Suprapubic skin (tissue), 3 donors: ENCODE measurements at regions not wholly inside any gene's neighbourhood (a gene's known extent, or its start where the extent isn't known, plus 50 kb on each side); places are given as distances from the start of the nearest gene placed in this dataset.

Source experiments
- CTCF ChIP-seq, 2 donors: fragments of 200-600 bp in 1 of 2; fragments of 450-650 bp in 1 of 2; sonication (generic) in 1 of 2; IDR thresholded peaks; one replicate each; pipeline ENCODE4 v1.5.1; 2016 to 2019; ENCODE audit warnings: antibody characterized with exemption in 2 of 2, mild to moderate bottlenecking in 1 of 2, moderate library complexity in 1 of 2
- EP300 ChIP-seq: sonication (generic); formaldehyde crosslinking; IDR thresholded peaks from one replicate; pipeline ENCODE4 v1.6.1; 2017; ENCODE audit warnings: antibody characterized with exemption
- POLR2A ChIP-seq, 2 donors: fragments of 450-650 bp; IDR thresholded peaks; one replicate each; pipeline ENCODE4 v1.6.1; 2017; ENCODE audit warnings: antibody characterized with exemption in 2 of 2, mild to moderate bottlenecking in 2 of 2, moderate library complexity in 2 of 2

DNA sequence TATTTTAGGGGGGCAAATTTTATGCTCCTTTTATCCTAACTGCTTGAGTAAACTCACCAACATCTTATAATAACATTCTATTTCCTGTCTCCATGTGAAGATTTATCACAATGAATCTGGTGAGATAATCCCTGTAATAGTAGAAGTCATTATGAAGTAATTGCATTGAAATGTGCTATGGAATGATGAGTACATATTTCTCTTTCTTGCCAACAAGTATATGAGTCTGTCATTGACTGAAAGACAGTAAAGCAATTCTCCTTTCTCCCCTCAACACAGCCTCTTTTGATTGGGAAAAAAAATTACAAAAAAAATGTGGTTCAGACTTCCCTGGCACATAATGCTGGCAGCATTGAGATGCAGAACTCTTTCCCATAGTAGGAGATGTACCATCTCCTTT lies 459.2 kb upstream of the RGMB start:
- TF ChIP-seq CTCF (IDR thresholded peaks at IDR 0.05) (no peak), EP300 (no peak), POLR2A (IDR thresholded peaks at IDR 0.05) (no peak)
